H9 (cell line): ENCODE measurements at regions not wholly inside any gene's neighbourhood (a gene's known extent, or its start where the extent isn't known, plus 50 kb on each side); places are given as distances from the start of the nearest gene placed in this dataset.

Experiments
- DNase-seq: peaks from one replicate; pipeline ENCODE4 v3.0.0-alpha.2; 2017
- H2AFZ ChIP-seq: one replicate; pipeline ENCODE4 v1.6.1; 2013; ENCODE audit warnings: mild to moderate bottlenecking, low read length, control low read depth, moderate library complexity
- H2AK5ac ChIP-seq: 2 replicates; pipeline ENCODE4 v1.6.1; 2013; ENCODE audit warnings: low read length, control low read depth, mixed read lengths; ENCODE audit not compliant: insufficient read length
- H2BK120ac ChIP-seq: one replicate; pipeline ENCODE4 v1.6.1; 2013; ENCODE audit warnings: low read depth, mild to moderate bottlenecking, low read length, control low read depth, inconsistent platforms; ENCODE audit not compliant: poor library complexity, severe bottlenecking
- H2BK12ac ChIP-seq: 2 replicates; pipeline ENCODE4 v1.6.1; 2013; ENCODE audit warnings: low read length, control low read depth, mixed read lengths, low read depth; ENCODE audit not compliant: insufficient read length
- H2BK15ac ChIP-seq: 2 replicates; pipeline ENCODE4 v1.6.1; 2013; ENCODE audit warnings: low read depth, low read length, control low read depth
- H2BK20ac ChIP-seq: one replicate; pipeline ENCODE4 v1.6.1; 2013; ENCODE audit warnings: low read depth, mild to moderate bottlenecking, low read length, control low read depth, inconsistent platforms; ENCODE audit not compliant: poor library complexity, severe bottlenecking
- H2BK5ac ChIP-seq: 2 replicates; pipeline ENCODE4 v1.6.1; 2013; ENCODE audit warnings: low read length, control low read depth, mixed read lengths; ENCODE audit not compliant: insufficient read length
- H3K14ac ChIP-seq: 2 replicates; pipeline ENCODE4 v1.6.1; 2013; ENCODE audit warnings: low read length, control low read depth; ENCODE audit not compliant: insufficient read depth
- H3K18ac ChIP-seq: 2 replicates; pipeline ENCODE4 v1.6.1; 2013; ENCODE audit warnings: low read depth, mild to moderate bottlenecking, mixed read lengths, low read length, control low read depth; ENCODE audit not compliant: insufficient read length
- H3K23ac ChIP-seq: 2 replicates; pipeline ENCODE4 v1.6.1; 2013; ENCODE audit warnings: low read length, control low read depth, mixed read lengths, low read depth; ENCODE audit not compliant: insufficient read length
- H3K23me2 ChIP-seq: 2 replicates; pipeline ENCODE4 v1.6.1; 2013; ENCODE audit warnings: low read depth, mild to moderate bottlenecking, mixed read lengths, low read length, control low read depth; ENCODE audit not compliant: insufficient read length, poor library complexity, severe bottlenecking
- H3K27ac ChIP-seq: 2 replicates; pipeline ENCODE4 v1.5.1; 2013; ENCODE audit warnings: low read length, control low read depth, mixed read lengths, low read depth; ENCODE audit not compliant: insufficient read length
- H3K27me3 ChIP-seq: 2 replicates; pipeline ENCODE4 v1.6.1; 2013; ENCODE audit warnings: low read length, control low read depth, inconsistent platforms; ENCODE audit not compliant: insufficient read depth
- H3K4ac ChIP-seq: 2 replicates; pipeline ENCODE4 v1.6.1; 2013; ENCODE audit warnings: low read depth, mild to moderate bottlenecking, control low read depth, inconsistent platforms, low read length, moderate library complexity
- H3K4me1 ChIP-seq: 2 replicates; pipeline ENCODE4 v1.6.1; 2013; ENCODE audit warnings: low read length, control low read depth, inconsistent platforms; ENCODE audit not compliant: insufficient read depth
- H3K4me2 ChIP-seq: 2 replicates; pipeline ENCODE4 v1.6.1; 2013; ENCODE audit warnings: low read length, control low read depth, mixed read lengths; ENCODE audit not compliant: insufficient read length, insufficient read depth
- H3K56ac ChIP-seq: 2 replicates; pipeline ENCODE4 v1.6.1; 2013; ENCODE audit warnings: low read depth, mild to moderate bottlenecking, mixed read lengths, low read length, control low read depth; ENCODE audit not compliant: insufficient read length
- H3K79me1 ChIP-seq: 2 replicates; pipeline ENCODE4 v1.6.1; 2013; ENCODE audit warnings: low read depth, mild to moderate bottlenecking, moderate library complexity, low read length, control low read depth, inconsistent platforms; ENCODE audit not compliant: insufficient read depth, poor library complexity, severe bottlenecking
- H3K79me2 ChIP-seq: 2 replicates; pipeline ENCODE4 v1.6.1; 2013; ENCODE audit warnings: low read length, control low read depth, inconsistent platforms; ENCODE audit not compliant: insufficient read depth
- H3K9ac ChIP-seq: 2 replicates; pipeline ENCODE4 v1.6.1; 2013; ENCODE audit warnings: low read length, control low read depth, mixed read lengths; ENCODE audit not compliant: insufficient read length; ENCODE audit errors: extremely low read depth
- H3K9me3 ChIP-seq: one replicate; pipeline ENCODE4 v1.6.1; 2013; ENCODE audit warnings: low read depth, low read length, inconsistent platforms; ENCODE audit not compliant: control insufficient read depth
- H3T11ph ChIP-seq: one replicate; pipeline ENCODE4 v1.6.1; 2013; ENCODE audit warnings: mild to moderate bottlenecking, low read length, control low read depth, inconsistent platforms
- H4K20me1 ChIP-seq: one replicate; pipeline ENCODE4 v1.6.1; 2013; ENCODE audit not compliant: control insufficient read depth, insufficient read length, insufficient read depth
- H4K5ac ChIP-seq: 2 replicates; pipeline ENCODE4 v1.6.1; 2013; ENCODE audit warnings: low read depth, mild to moderate bottlenecking, mixed read lengths, low read length, control low read depth; ENCODE audit not compliant: insufficient read length
- H4K8ac ChIP-seq: replicated peaks from 2 replicates; pipeline ENCODE4 v1.6.1; 2013; ENCODE audit warnings: low read length, control low read depth, mixed read lengths, low read depth; ENCODE audit not compliant: insufficient read length
- H4K91ac ChIP-seq: 2 replicates; pipeline ENCODE4 v1.6.1; 2013; ENCODE audit warnings: low read depth, mild to moderate bottlenecking, moderate library complexity, mixed read lengths, low read length, control low read depth; ENCODE audit not compliant: insufficient read length
- H3K27ac Mint-ChIP-seq, 3 experiments: 2 replicates in 2 of 3; 3 replicates in 1 of 3; pipeline ENCODE4 v1.8.0; 2020 to 2021; ENCODE audit warnings: mixed read lengths in 3 of 3, mild to moderate bottlenecking in 1 of 3, moderate library complexity in 1 of 3
- H3K27me3 Mint-ChIP-seq: 2 replicates; pipeline ENCODE4 v1.8.0; 2021; ENCODE audit warnings: low read depth, mild to moderate bottlenecking, moderate library complexity, mixed read lengths
- H3K36me3 Mint-ChIP-seq, 3 experiments: 2 replicates in 2 of 3; 3 replicates in 1 of 3; pipeline ENCODE4 v1.8.0; 2020 to 2021; ENCODE audit warnings: low read depth in 3 of 3, mixed read lengths in 3 of 3; ENCODE audit not compliant: insufficient read depth in 1 of 3
- H3K4me1 Mint-ChIP-seq, 2 experiments: 2 replicates each; pipeline ENCODE4 v1.8.0; 2020; ENCODE audit warnings: mixed read lengths in 2 of 2
- H3K4me3 Mint-ChIP-seq, 2 experiments: 2 replicates in 1 of 2; 3 replicates in 1 of 2; pipeline ENCODE4 v1.8.0; 2020 to 2021; ENCODE audit warnings: mild to moderate bottlenecking in 2 of 2, mixed read lengths in 2 of 2, moderate library complexity in 1 of 2
- H3K9me3 Mint-ChIP-seq, 2 experiments: 2 replicates in 1 of 2; 3 replicates in 1 of 2; pipeline ENCODE4 v1.8.0; 2020; ENCODE audit warnings: mild to moderate bottlenecking in 2 of 2, mixed read lengths in 2 of 2, moderate library complexity in 1 of 2
- WGBS: extraction: QIAGEN DNeasy Blood & Tissue Kit; methylation state at CpG from one replicate; pipeline ENCODE4 v1.1.7; 2013; ENCODE audit warnings: missing lambda C conversion rate, low lambda C conversion rate, mixed read lengths; ENCODE audit not compliant: insufficient read length; ENCODE audit errors: extremely low coverage; 5-methylcytosine and 5-hydroxymethylcytosine counted together
- TF ChIP-seq, protein P1 (sequence below): fragments of 200-600 bp; sonication (generic); conservative IDR thresholded peaks from 3 replicates; pipeline ENCODE4 v1.8.0; 2021; ENCODE audit warnings: antibody characterized with exemption, mild to moderate bottlenecking

DNA sequence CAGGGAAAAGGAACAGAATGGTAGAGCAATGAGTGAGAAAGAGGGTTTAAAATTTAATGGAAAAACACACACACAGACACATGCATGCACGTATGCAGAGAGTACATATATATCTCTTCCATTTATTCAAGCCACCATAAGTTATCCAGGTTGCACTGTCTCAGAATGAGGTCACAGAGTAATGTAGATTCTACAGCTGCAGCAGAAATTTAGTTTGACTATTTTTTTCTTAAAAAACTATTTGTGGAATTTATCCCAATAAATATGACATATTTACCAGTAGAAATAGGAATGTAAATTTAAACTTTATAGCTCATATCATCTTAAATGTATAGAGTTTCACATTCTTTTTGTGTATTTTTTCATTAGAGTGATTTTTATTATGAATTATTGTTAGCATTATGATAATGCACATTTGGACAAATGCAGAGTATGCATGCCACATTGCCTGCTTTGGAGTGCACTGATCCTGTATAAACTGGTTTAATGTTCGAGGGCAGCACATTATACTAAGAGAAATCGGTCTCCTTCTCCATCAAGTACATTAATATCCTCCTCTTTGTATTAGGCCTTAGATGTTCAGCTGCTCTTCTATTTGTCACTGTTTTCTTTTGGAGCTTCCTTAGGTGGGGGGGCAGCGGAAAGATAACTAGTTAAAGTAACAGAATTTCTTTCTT is 216.3 kb upstream of the TARS1 start:
- H3K9me3 Mint-ChIP-seq = peaks cover 0 to 2% of the 10 kb centered on the region in 2 experiments; a peak in 2 of 5 replicates
- Histone ChIP-seq H3K23me2 (no peaks in the 10 kb centered on the region), H4K8ac (no peak overlapping the region), H3K9me3 (no peaks in the 10 kb centered on the region), H2AFZ (no peak overlapping the region), H2AK5ac (no peak overlapping the region), H3K9ac (no peak overlapping the region), H3K79me2 (no peaks in the 10 kb centered on the region), H3K14ac (no peak overlapping the region), H2BK20ac (no peak overlapping the region), H3K79me1 (no peaks in the 10 kb centered on the region), H3K56ac (no peak overlapping the region), H2BK5ac (no peak overlapping the region), H3K4me1 (no peaks in the 10 kb centered on the region), H3K18ac (no peak overlapping the region), H2BK12ac (no peak overlapping the region), H3K27ac (no peak overlapping the region), H2BK15ac (no peak overlapping the region), H4K5ac (no peak overlapping the region), H3T11ph (no peak overlapping the region), H3K23ac (no peak overlapping the region), H2BK120ac (no peak overlapping the region), H3K27me3 (no peaks in the 10 kb centered on the region), H4K91ac (no peak overlapping the region), H3K4me2 (no peak overlapping the region), H4K20me1 (no peaks in the 10 kb centered on the region), H3K4ac (no peak overlapping the region)
- H3K36me3 Mint-ChIP-seq = 0 out of 7 replicates have a peak, but pooled peaks cover 0 to 4% (median 0%) of the 10 kb centered on the region in 3 experiments
- no peak for DNase-seq
- no peaks in the 10 kb centered on the region for H3K27me3 Mint-ChIP-seq
- no peak overlapping the region for H3K4me3 Mint-ChIP-seq
- TF ChIP-seq, protein P1, sequence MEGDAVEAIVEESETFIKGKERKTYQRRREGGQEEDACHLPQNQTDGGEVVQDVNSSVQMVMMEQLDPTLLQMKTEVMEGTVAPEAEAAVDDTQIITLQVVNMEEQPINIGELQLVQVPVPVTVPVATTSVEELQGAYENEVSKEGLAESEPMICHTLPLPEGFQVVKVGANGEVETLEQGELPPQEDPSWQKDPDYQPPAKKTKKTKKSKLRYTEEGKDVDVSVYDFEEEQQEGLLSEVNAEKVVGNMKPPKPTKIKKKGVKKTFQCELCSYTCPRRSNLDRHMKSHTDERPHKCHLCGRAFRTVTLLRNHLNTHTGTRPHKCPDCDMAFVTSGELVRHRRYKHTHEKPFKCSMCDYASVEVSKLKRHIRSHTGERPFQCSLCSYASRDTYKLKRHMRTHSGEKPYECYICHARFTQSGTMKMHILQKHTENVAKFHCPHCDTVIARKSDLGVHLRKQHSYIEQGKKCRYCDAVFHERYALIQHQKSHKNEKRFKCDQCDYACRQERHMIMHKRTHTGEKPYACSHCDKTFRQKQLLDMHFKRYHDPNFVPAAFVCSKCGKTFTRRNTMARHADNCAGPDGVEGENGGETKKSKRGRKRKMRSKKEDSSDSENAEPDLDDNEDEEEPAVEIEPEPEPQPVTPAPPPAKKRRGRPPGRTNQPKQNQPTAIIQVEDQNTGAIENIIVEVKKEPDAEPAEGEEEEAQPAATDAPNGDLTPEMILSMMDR = no peak
- peaks cover 12 to 15% of the 10 kb centered on the region in 2 experiments for H3K4me1 Mint-ChIP-seq
- WGBS = no CpG with 5 or more reads among the region's 4 CpGs
- no peak overlapping the region for H3K27ac Mint-ChIP-seq
